KMS-11 (cell line): ENCODE measurements at regions not wholly inside any gene's neighbourhood (a gene's known extent, or its start where the extent isn't known, plus 50 kb on each side); places are given as distances from the start of the nearest gene placed in this dataset.

Experiments
- H2AFZ ChIP-seq: fragments of 200-600 bp; sonication (generic); 2 replicates; pipeline ENCODE4 v1.6.1; 2016; ENCODE audit warnings: antibody characterized with exemption, mixed run types, low read depth
- H3K27ac ChIP-seq: fragments of 200-600 bp; sonication (generic); 2 replicates; pipeline ENCODE4 v1.6.1; 2016; ENCODE audit warnings: mild to moderate bottlenecking, mixed run types
- H3K27me3 ChIP-seq: fragments of 200-600 bp; sonication (generic); 2 replicates; pipeline ENCODE4 v1.6.1; 2017; ENCODE audit warnings: mild to moderate bottlenecking, low read depth, mixed run types, moderate library complexity; ENCODE audit not compliant: insufficient read depth
- H3K36me3 ChIP-seq: fragments of 200-600 bp; sonication (generic); 2 replicates; pipeline ENCODE4 v1.6.1; 2017; ENCODE audit warnings: mild to moderate bottlenecking, mixed run types; ENCODE audit not compliant: insufficient read depth
- H3K4me1 ChIP-seq: fragments of 200-600 bp; sonication (generic); 2 replicates; pipeline ENCODE4 v1.6.1; 2016; ENCODE audit warnings: mild to moderate bottlenecking, low read depth, mixed run types; ENCODE audit not compliant: poor library complexity, severe bottlenecking
- H3K4me2 ChIP-seq: fragments of 200-600 bp; sonication (generic); 2 replicates; pipeline ENCODE4 v1.7.0; 2016; ENCODE audit warnings: mild to moderate bottlenecking, mixed run types
- H3K4me3 ChIP-seq: fragments of 200-600 bp; sonication (generic); IDR thresholded peaks from 2 replicates; pipeline ENCODE4 v1.6.1; 2017; ENCODE audit warnings: low read depth, low read length, mixed read lengths; ENCODE audit not compliant: insufficient read depth
- H3K79me2 ChIP-seq: fragments of 200-600 bp; sonication (generic); 2 replicates; pipeline ENCODE4 v1.6.1; 2016; ENCODE audit warnings: low read depth, mixed run types; ENCODE audit not compliant: insufficient read depth
- H3K9ac ChIP-seq: fragments of 200-600 bp; sonication (generic); 2 replicates; pipeline ENCODE4 v1.6.1; 2016; ENCODE audit warnings: mild to moderate bottlenecking, mixed run types
- H4K20me1 ChIP-seq: fragments of 200-600 bp; sonication (generic); 2 replicates; pipeline ENCODE4 v1.6.1; 2016; ENCODE audit warnings: mild to moderate bottlenecking, mixed run types; ENCODE audit not compliant: insufficient read depth
- CTCF ChIP-seq: fragments of 200-600 bp; sonication (generic); conservative IDR thresholded peaks from 2 replicates; pipeline ENCODE4 v1.6.1; 2017; ENCODE audit warnings: low read depth, mild to moderate bottlenecking, antibody characterized with exemption, low read length, moderate library complexity, mixed read lengths

GRCh38 chr9:105037139-105037538, 109.2 kb upstream of the ABCA1 start:
- H3K27ac ChIP-seq, result no peak overlapping the region
- TF ChIP-seq CTCF, result no peak
- H4K20me1 ChIP-seq, result no peaks in the 10 kb centered on the region
- no peak overlapping the region for H3K9ac ChIP-seq
- H2AFZ ChIP-seq, result no peak overlapping the region
- no peaks in the 10 kb centered on the region for H3K4me1 ChIP-seq
- H3K4me3 ChIP-seq, result no peak overlapping the region
- H3K79me2 ChIP-seq, result no peaks in the 10 kb centered on the region
- no peaks in the 10 kb centered on the region for H3K27me3 ChIP-seq
- H3K36me3 ChIP-seq, result no peaks in the 10 kb centered on the region
- no peak overlapping the region for H3K4me2 ChIP-seq

- TF ChIP-seq CTCF, result no peak
- H2AFZ ChIP-seq, result no peak overlapping the region
- H3K4me3 ChIP-seq, result no peak overlapping the region
- no peaks in the 10 kb centered on the region for H3K27me3 ChIP-seq
- H3K4me2 ChIP-seq, result no peak overlapping the region
- H3K79me2 ChIP-seq, result no peaks in the 10 kb centered on the region
- H3K4me1 ChIP-seq, result no peaks in the 10 kb centered on the region
- no peak overlapping the region for H3K27ac ChIP-seq
- no peaks in the 10 kb centered on the region for H4K20me1 ChIP-seq
- H3K9ac ChIP-seq, result no peak overlapping the region
- no peaks in the 10 kb centered on the region for H3K36me3 ChIP-seq
Measured at GRCh38 chr9:105038051-105038450, 110.1 kb upstream of the ABCA1 start.

GRCh38 chr9:105039175-105039799, 111.3 kb upstream of the ABCA1 start:
- Histone ChIP-seq H4K20me1 (no peaks in the 10 kb centered on the region), H3K4me1 (no peaks in the 10 kb centered on the region), H3K79me2 (no peaks in the 10 kb centered on the region), H3K36me3 (no peaks in the 10 kb centered on the region), H2AFZ (no peak overlapping the region), H3K4me3 (no peak overlapping the region), H3K27me3 (no peaks in the 10 kb centered on the region), H3K27ac (no peak overlapping the region), H3K4me2 (no peak overlapping the region), H3K9ac (no peak overlapping the region)
- no peak for TF ChIP-seq CTCF

GRCh38 chr9:105043370-105043936, 115.5 kb upstream of the ABCA1 start:
- Histone ChIP-seq H3K9ac (no peak overlapping the region), H3K4me2 (no peak overlapping the region), H3K27ac (no peak overlapping the region), H3K4me3 (no peak overlapping the region), H3K36me3 (no peaks in the 10 kb centered on the region), H3K27me3 (no peaks in the 10 kb centered on the region), H3K79me2 (no peaks in the 10 kb centered on the region), H4K20me1 (no peaks in the 10 kb centered on the region), H3K4me1 (no peaks in the 10 kb centered on the region), H2AFZ (no peak overlapping the region)
- TF ChIP-seq CTCF, result no peak
